ENCODE measurements at regions not wholly inside any gene's neighbourhood (a gene's known extent, or its start where the extent isn't known, plus 50 kb on each side); places are given as distances from the start of the nearest gene placed in this dataset.
"Not testable (repeated sequence)": the region's sequence is repeated elsewhere in the genome, so short reads cannot be mapped to it uniquely, and the experiment has no call there.

DNA sequence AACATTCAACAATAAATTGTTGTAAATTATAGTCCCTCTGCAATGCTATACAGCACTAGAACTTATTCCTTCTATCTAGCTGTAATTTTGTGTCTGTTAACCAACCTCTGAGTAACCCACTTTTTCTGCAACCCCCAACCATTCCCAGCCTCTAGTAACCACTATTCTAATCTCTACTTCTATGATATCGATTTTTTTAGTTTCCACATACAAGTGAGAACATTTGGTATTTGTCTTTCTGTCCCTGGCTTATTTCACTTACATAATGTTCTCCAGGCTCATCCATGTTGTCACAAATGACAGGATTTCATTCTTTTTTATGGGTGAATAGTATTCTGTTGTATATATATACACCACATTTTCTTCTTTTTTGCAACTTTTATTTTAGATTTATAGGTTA lies 147.6 kb downstream of the MAIP1 start:
- no peak for DNase-seq

DNA sequence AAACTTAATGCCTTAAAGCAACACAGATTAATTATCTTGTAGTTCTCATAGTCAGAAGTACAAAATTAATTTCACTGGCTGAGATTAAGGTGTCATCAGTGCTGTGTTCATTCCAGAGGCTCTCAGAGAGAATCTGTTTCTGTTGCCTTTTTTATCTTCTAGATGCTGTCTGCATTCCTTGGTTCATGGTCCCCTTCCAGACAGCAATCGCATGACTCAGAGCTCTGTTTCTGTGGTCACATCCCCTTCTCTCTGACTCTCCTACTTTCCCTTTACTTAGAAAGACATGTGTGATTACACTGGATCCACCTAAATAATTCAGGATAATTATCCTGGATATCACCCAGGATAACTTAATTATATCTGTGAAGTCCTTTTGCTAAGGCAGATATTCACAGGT lies 148.6 kb downstream of the MAIP1 start:
- DNase-seq, result no peak

DNA sequence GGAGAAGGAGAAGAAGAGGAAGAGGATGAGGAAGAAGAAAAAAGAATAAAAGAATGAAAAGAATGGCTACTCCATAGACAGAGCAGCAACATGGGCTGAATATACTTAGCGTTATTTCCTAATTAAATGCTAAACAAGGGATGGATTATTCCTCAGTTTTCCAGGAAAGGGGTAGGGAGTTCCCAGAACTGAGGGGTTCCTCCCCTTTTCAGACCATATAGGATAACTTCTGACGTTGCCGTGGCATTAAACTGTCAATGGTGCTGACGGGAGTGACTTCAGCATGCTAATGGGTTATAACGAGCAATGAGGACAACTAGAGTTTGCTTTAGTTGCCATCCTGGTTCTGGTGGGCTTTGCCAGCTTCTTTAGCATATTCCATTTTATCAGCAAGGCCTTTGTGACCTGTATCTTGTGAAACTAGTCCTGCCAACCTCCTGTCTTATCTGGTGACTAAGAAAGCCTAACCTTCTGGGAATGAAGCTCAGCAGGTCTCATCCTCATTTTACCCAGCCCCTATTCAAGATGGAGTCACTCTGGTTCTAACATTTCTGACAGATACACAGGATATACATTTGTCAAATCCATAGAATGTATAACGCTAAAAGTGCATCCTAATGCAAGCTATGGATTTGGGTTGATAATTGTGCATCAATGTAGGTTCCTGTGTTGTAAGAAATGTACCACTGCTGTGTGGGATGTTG lies 152.3 kb downstream of the MAIP1 start:
- DNase-seq, result no peak

DNA sequence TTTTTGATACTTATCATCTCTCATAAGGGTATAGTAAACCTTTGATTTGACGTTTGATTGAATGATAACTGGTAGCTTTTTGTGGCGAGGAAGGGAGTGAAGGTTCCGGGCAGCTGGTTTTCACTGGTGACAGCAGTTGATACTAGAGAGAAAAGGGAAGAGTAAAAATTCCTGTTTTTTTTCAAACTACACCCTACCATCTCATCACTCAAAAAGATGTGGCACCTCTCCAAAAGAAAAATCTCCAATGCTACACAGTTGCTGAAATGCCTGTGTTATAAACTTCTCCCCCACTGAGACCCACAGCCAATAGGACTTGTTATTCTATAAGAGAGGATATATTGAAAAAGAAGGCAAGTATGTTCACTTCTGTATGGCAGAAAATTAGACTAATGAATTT lies 154.0 kb downstream of the MAIP1 start:
- no peak for DNase-seq

GRCh38 chr2:200110381-200110780 lies 155.0 kb downstream of the MAIP1 start:
- no peak for DNase-seq

DNA sequence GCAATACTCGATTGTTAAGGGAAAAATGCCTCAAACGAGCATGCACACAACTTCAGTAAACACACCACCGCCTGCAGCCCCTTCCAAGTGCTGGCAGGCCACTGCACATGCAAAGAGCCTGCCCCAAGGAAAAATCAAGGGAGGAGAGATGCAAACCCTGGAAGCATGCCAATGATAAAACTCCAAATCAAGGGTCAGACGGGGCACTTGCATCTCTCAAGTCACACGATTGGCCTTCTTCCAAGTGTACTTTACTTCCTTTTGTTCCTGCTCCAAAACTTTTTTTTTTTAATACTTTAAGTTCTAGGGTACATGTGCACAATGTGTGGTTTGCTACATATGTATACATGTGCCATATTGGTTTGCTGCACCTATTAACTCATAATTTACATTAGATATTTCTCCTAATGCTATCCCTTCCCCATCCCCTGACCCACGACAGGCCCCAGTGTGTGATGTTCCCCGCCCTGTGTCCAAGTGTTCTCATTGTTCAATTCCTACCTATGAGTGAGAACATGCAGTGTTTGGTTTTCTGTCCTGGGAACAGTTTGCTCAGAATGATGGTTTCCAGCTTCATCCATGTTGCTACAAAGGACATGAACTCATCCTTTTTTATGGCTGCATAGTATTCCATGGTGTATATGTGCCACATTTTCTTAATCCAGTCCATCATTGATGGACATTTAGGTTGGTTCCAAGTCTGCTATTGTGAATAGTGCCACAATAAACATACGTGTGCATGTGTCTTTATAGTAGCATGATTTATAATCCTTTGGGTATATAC lies 157.8 kb downstream of the MAIP1 start:
- DNase-seq, result not testable (repeated sequence)

DNA sequence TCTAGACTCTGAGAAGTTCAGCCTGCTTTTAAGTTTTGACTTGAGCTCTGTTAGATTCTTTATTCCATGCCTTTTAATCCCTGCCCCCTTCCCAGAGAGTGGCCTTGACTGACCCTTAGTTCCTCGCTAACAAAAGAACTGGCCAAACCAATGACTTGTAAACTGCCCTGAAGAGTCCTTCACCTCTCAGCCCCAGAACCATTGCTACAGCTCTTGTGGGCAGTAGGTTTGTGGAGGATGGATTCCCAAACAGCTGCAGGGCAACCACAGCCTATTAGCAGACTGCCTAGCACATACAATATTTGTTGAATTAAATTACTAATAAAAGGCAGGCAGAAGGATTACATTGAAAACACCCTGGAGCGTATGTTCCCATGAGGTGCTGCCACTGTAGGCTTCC lies 163.9 kb downstream of the MAIP1 start:
- DNase-seq, result no peak

GRCh38 chr2:200121931-200122330 lies 166.5 kb downstream of the MAIP1 start:
- DNase-seq, result no peak

DNA sequence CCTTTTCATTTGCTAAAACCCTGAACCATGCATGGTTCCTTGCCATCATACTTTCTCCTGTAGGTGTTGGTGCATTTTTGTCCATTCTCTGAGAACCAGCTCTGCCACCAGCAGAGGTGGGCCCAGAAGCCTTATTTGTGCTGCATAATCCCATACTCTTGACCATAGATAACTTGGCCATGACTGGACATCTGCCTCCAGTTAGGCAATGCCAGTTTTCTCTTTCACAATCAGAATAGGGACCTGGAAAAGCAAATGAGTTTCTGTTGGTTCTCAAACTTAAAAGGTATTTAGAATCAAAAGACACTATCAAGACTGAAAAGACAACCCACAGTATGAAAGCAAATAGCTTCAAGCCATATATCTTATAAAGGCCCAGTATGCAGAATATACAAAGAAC lies 167.3 kb downstream of the MAIP1 start:
- DNase-seq, result no peak

- not testable (repeated sequence) for DNase-seq
Observed at GRCh38 chr2:200124665-200125368, 169.4 kb downstream of the MAIP1 start.

DNA sequence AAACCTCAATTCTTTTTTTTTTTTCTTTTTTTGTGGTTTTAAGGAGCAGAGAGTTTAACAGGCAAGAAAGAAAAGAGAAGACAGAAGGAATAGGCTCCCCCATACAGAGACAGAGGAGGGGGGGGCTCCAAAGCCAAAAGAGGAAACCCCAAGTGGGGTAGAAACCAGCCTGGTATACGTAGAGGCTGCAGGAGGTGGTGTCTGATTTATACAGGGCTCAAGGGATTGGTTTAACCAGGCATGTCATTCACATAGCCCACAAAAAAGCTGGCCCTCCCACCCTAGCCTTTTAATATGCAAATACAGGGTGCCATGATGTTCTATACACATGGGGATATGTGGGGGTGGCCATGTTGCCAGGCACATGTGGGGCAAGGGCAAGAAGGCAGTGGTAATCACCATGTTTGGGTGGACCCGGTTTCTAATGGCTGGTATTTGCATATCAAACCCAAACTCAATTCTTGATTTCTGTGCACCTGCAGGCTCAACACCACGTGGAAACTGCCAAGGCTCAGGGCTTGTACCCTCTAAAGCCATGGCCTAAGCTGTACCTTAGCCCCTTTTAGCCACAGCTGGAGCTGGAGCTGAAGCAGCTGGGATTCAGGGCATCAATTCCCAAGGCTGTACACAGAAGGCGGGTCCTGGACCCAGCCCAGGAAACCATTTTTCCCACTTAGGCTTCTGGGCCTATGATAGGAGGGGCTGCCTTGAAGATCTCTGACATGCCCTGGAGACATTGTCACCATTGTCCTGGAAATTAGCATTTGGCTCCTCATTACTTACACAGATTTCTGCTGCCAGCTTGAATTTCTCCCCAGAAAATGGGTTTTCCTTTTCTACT lies 170.3 kb downstream of the MAIP1 start:
- DNase-seq, result no peak

GRCh38 chr2:200126285-200126670 lies 170.9 kb downstream of the MAIP1 start:
- DNase-seq, result not testable (repeated sequence)

GRCh38 chr2:200126680-200127079 lies 171.3 kb downstream of the MAIP1 start:
- not testable (repeated sequence) for DNase-seq

- no peak for DNase-seq
Observed at GRCh38 chr2:200127848-200128247, 172.5 kb downstream of the MAIP1 start.

GRCh38 chr2:200128296-200128695 lies 172.9 kb downstream of the MAIP1 start:
- no peak for DNase-seq

DNA sequence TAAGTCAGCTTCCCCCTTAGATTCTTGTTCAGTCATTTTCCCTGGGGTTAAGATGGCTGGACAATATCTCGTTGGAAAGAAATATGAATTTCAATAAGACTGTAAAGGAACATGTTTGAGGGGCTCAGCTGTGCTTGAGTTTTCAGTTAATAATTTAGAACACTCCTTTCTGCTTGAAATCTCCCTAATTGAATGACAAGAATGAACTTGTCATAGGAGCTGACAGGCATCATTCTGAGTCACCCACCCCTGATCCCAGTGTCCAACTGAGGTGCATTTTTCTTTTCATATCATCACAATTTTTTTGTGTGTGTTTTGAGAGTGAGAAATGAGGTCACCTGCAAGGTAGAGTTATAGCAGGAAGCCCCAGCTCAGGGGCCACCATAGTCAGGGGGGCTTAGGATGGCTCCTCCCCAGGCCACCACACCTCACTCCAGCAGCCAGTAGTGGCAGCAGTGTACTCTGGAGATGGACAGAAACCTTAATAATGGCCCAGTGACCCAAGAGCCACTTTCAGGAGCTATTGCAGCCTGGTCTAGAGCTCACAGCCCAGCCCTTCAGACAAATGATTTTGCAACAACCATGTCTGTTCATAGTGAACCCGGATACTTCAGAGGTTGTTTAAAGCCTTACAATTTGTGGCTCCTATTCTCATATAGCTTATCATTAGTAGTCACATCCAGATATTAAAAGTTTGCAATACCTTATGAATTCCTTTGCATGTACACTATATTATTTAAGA lies 174.5 kb downstream of the MAIP1 start:
- no peak for DNase-seq

DNA sequence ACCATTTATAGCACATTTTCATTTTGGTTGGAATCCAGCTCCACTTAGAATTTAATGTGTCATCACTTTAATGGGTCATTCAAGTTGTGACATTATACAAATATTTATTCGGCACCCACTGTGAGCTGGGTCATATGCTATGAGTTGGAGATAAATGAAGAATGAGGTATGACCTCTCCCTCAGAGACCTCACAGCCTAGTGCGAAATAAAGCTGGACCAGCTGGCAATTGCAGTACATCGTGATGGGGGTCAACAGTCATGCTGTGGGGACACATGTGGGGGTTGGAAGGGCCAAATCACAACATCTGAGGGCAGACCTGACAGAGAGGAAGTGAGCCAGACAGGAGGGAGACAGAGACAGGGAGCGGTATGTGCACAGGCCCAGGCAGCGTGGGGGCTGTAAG lies 175.4 kb downstream of the MAIP1 start:
- DNase-seq, result no peak

GRCh38 chr2:200131307-200131706 lies 175.2 kb upstream of the SPATS2L start:
- DNase-seq, result no peak

DNA sequence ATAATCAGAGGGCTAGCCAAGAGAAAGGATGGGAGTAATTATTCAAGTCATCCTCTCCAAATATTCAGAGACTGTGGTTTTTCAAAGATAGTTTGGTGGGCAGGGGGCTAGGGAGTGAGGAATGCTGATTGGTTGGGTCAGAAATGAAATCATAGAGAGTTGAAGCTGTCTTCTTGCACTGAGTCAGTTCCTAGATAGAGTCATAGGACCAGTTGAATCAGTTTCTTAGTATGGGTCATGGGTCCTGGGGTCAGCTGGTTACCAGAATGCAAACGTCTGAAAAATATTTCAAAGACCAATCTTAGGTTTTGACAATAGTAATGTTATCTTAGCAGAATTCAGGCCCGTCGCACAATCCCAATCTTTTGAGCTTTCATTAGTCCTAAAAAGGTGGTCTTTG lies 171.4 kb upstream of the SPATS2L start:
- no peak for DNase-seq

GRCh38 chr2:200136655-200137054 lies 169.8 kb upstream of the SPATS2L start:
- DNase-seq, result no peak

DNA sequence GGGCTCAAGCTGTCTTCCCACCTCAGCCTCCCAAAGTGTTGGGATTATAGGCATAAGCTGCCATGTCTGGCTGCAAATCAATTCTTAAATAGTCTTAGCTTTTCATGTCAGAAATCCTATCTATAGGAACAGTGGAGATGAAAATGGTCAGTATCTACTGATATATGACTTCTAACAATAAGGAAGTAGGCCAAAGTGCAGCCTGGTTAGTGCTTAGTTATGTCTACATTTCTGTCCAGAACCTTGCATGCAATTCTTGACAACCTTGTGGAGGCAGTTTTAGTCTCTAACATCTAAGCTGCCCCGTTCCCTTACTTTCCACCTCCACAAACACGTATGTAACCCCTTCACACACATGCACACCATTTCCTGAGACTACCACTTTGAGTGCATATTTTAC lies 169.2 kb upstream of the SPATS2L start:
- no peak for DNase-seq

DNA sequence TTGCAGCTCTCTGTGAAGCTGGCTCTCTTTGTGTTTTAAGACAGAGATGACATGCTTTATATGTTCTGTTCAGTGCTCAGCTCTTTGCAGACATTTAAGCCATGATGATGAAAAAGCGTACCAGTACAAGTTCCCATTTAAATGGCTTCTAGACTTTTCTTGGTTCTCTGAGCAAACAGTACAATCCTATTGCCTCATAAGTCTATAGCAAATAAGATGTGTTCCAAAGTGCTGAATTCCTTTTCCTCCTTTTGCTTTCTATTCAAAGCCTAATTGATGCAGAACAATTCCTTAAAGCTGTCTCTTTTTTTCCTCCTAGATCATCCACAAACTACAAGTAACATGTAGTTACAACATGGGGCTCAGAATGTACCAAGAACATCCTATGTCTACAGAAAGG lies 168.8 kb upstream of the SPATS2L start:
- DNase-seq, result no peak

Data from dermis blood vessel endothelial cell (primary cell).